ENCODE measurements at regions not wholly inside any gene's neighbourhood (a gene's known extent, or its start where the extent isn't known, plus 50 kb on each side); places are given as distances from the start of the nearest gene placed in this dataset.

DNA sequence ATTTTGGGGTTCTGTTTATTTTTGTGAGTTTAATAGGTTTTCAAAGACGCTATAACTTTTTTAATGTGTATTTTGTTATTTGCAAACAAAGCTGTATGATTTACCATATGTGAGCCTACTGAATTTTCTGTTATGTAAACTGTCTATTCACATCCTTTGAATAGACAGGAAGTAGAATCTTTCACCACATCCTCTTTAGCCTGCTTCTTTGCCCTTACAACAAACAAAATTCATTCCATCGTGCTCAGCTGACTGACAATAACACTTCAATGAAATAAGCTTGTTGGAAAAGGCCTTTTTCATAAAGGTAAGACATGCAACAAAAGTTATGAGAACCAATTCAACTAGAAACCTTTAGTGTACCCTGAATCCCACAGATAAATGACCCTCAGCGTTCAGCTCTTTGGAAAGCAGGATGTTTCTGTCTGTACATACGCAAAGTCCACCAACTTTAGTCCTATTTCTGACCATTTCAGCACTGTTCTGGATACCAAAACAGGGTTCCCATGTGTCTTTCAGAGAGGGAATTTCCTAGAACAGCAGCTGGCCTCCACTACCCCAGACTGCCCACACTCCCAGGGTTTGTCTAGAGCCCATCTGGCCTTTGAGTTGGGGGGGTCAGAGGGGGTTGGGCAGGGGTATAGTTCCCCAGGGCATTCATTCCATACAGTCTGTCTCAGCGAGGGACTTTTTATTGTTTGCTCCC is 71.3 kb downstream of the DUSP6 start:
- Histone ChIP-seq H3K27ac (peak overlapping the region in 1 of 4 donors; percentile 10), H3K36me3 (no peaks in the 10 kb centered on the region), H3K4me1 (no peaks in the 10 kb centered on the region), H3K27me3 (no peaks in the 10 kb centered on the region), H3K9me3 (no peaks in the 10 kb centered on the region), H3K4me3 (no peak overlapping the region)
- no peak for DNase-seq
- TF ChIP-seq, protein P1, sequence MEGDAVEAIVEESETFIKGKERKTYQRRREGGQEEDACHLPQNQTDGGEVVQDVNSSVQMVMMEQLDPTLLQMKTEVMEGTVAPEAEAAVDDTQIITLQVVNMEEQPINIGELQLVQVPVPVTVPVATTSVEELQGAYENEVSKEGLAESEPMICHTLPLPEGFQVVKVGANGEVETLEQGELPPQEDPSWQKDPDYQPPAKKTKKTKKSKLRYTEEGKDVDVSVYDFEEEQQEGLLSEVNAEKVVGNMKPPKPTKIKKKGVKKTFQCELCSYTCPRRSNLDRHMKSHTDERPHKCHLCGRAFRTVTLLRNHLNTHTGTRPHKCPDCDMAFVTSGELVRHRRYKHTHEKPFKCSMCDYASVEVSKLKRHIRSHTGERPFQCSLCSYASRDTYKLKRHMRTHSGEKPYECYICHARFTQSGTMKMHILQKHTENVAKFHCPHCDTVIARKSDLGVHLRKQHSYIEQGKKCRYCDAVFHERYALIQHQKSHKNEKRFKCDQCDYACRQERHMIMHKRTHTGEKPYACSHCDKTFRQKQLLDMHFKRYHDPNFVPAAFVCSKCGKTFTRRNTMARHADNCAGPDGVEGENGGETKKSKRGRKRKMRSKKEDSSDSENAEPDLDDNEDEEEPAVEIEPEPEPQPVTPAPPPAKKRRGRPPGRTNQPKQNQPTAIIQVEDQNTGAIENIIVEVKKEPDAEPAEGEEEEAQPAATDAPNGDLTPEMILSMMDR (IDR thresholded peaks at IDR 0.05 in 4 of 5, conservative IDR thresholded peaks at IDR 0.05 in 1 of 5) = no peak
- TF ChIP-seq POLR2A (IDR thresholded peaks at IDR 0.05) = no peak
- in situ Hi-C loops (cut with MboI; ENCODE audit: low sequenced_read_pairs in 4 of 4) = loop anchor here in 1 of 4 donors (25.0 kb wide), 1 partner anchor 106 kb away; no protein-coding TSS in a partner anchor
- no peak for ATAC-seq
- intact Hi-C loops (cut with DNase I; ENCODE audit: low total_unique reads) = no loop called here

DNA sequence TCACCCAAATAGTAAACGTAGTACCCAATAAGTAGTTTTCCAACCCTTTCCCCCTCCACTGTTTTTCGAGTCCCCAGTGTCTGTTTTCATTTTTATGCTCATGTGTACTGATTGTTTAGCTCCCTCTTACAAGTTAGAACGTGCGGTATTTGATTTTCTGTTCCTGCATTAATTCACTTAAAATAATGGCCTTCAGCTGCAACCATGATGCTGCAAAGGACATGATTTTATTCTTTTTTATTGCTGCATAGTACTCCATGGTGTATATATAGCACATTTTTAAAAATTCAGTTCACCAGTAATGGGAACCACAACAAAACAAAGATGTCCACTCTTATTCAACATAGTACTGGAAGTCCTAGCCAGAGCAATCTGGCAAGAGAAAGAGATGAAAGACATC is 72.8 kb downstream of the DUSP6 start:
- intact Hi-C loops (cut with DNase I; ENCODE audit: low total_unique reads) = no loop called here

DNA sequence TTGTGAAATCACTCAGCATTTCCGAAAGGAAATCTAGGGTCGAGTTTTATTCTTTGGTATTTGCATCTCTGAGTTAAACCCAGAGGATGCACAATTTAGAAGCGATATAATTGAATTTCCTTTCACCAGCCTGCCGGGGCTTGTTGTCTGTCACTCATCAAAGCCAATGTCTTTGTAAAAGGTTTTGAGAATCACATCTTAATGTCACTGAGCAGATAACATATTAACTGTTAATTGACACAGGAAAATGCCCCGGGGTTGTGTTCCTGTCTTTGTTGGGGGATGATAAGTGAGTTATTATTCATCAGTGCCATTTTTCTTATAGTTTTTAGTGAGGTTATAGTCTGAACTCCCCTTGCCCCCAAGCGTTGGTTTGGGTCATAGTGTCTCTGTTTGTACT is 73.4 kb downstream of the DUSP6 start:
- Histone ChIP-seq H3K4me1 (no peaks in the 10 kb centered on the region), H3K9me3 (no peaks in the 10 kb centered on the region), H3K27ac (no peak overlapping the region), H3K36me3 (no peaks in the 10 kb centered on the region), H3K4me3 (no peak overlapping the region), H3K27me3 (no peaks in the 10 kb centered on the region)
- no peak for ATAC-seq
- intact Hi-C loops (cut with DNase I; ENCODE audit: low total_unique reads) = no loop called here
- DNase-seq = no peak
- in situ Hi-C loops (cut with MboI; ENCODE audit: low sequenced_read_pairs in 4 of 4) = loop anchor here in 1 of 4 donors (25.0 kb wide), 1 partner anchor 108 kb away; no protein-coding TSS in a partner anchor
- TF ChIP-seq POLR2A (IDR thresholded peaks at IDR 0.05) = no peak
- TF ChIP-seq, protein P1 (IDR thresholded peaks at IDR 0.05 in 4 of 5, conservative IDR thresholded peaks at IDR 0.05 in 1 of 5) = no peak

More for the DNA sequence above, 72.8 kb downstream of the DUSP6 start:
- Histone ChIP-seq H3K36me3 (no peaks in the 10 kb centered on the region), H3K27me3 (no peaks in the 10 kb centered on the region), H3K4me1 (no peaks in the 10 kb centered on the region), H3K9me3 (no peaks in the 10 kb centered on the region), H3K27ac (no peak overlapping the region), H3K4me3 (no peak overlapping the region)
- ATAC-seq = no peak
- no peak for TF ChIP-seq POLR2A (IDR thresholded peaks at IDR 0.05)
- TF ChIP-seq, protein P1 (IDR thresholded peaks at IDR 0.05 in 4 of 5, conservative IDR thresholded peaks at IDR 0.05 in 1 of 5) = no peak
- in situ Hi-C loops (cut with MboI; ENCODE audit: low sequenced_read_pairs in 4 of 4) = loop anchor here in 1 of 4 donors (25.0 kb wide), 1 partner anchor 108 kb away; no protein-coding TSS in a partner anchor
- no peak for DNase-seq

DNA sequence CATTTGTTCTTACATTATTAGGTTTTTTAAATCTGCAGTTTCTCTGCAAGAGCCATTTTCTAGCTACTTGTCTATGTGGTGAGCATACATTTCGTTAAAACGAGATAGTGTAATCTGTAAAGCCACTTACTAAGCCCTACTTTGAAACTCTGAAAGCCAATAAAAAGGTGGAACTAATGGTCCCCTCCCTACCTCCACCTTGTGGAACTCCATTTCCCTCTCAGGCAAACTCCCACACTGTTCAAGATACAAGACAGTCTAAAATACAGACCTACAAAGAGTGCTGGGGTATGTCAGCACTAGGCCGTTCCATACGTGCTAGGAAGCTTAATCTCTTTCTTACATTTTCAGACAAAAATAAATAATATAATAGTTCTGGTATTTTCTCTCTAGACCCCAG is 74.1 kb downstream of the DUSP6 start:
- intact Hi-C loops (cut with DNase I; ENCODE audit: low total_unique reads) = no loop called here

More for the DNA sequence above, 74.1 kb downstream of the DUSP6 start:
- no peak for TF ChIP-seq POLR2A (IDR thresholded peaks at IDR 0.05)
- TF ChIP-seq, protein P1 (IDR thresholded peaks at IDR 0.05 in 4 of 5, conservative IDR thresholded peaks at IDR 0.05 in 1 of 5) = no peak
- Histone ChIP-seq H3K4me1 (no peaks in the 10 kb centered on the region), H3K27ac (no peak overlapping the region), H3K9me3 (no peaks in the 10 kb centered on the region), H3K36me3 (no peaks in the 10 kb centered on the region), H3K4me3 (no peak overlapping the region), H3K27me3 (no peaks in the 10 kb centered on the region)
- DNase-seq (no peak), ATAC-seq (no peak)
- in situ Hi-C loops (cut with MboI; ENCODE audit: low sequenced_read_pairs in 4 of 4) = loop anchor here in 1 of 4 donors (25.0 kb wide), 1 partner anchor 109 kb away; no protein-coding TSS in a partner anchor
